K562 (cell line): ENCODE measurements at regions not wholly inside any gene's neighbourhood (a gene's known extent, or its start where the extent isn't known, plus 50 kb on each side); places are given as distances from the start of the nearest gene placed in this dataset.

Experiments
- ATF3 ChIP-seq, 2 experiments: fragments of 450-650 bp in 1 of 2; sonication (generic) in 1 of 2; formaldehyde crosslinking in 1 of 2; IDR thresholded peaks in 1 of 2; conservative IDR thresholded peaks in 1 of 2; 2 replicates each; pipeline versions ENCODE4 v1.6.1 to v1.8.1; 2016 to 2023; ENCODE audit warnings: mild to moderate bottlenecking in 2 of 2, moderate library complexity in 2 of 2, inconsistent platforms in 1 of 2, missing genetic modification reagents in 1 of 2
- BRD9 ChIP-seq: fragments of 450-650 bp; IDR thresholded peaks from 2 replicates; pipeline ENCODE4 v1.6.1; 2018; ENCODE audit warnings: low read depth; ENCODE audit not compliant: partially characterized antibody
- CBFA2T3 ChIP-seq: fragments of 450-650 bp; IDR thresholded peaks from 2 replicates; pipeline ENCODE4 v1.6.1; 2017
- CREB5 ChIP-seq: fragments of 250-450 bp; sonication (Bioruptor Pico); IDR thresholded peaks from 2 replicates; pipeline ENCODE4 v1.5.0; 2020; ENCODE audit warnings: mild to moderate bottlenecking
- ID3 ChIP-seq, 2 experiments: fragments of 250-450 bp in 1 of 2; fragments of 450-650 bp in 1 of 2; sonication (Bioruptor Pico) in 1 of 2; IDR thresholded peaks; 2 replicates each; pipeline versions ENCODE4 v1.6.1 to v1.8.0; 2016 to 2021; ENCODE audit warnings: mild to moderate bottlenecking in 2 of 2, moderate library complexity in 2 of 2, missing compliant biosample characterization in 1 of 2, missing genetic modification characterization in 1 of 2
- MYC ChIP-seq, 2 experiments: fragments of 250-450 bp in 1 of 2; sonication (Bioruptor Pico) in 1 of 2; IDR thresholded peaks; 2 replicates each; pipeline versions ENCODE4 v1.5.1 to v1.6.1; 2012 to 2021; ENCODE audit warnings: low read depth in 2 of 2, borderline replicate concordance in 1 of 2, improper control_type of control experiment in 1 of 2, low read length in 1 of 2, mild to moderate bottlenecking in 1 of 2, moderate library complexity in 1 of 2
- PBX2 ChIP-seq, 2 experiments: IDR thresholded peaks in 1 of 2; conservative IDR thresholded peaks in 1 of 2; 2 replicates each; pipeline ENCODE4 v1.6.1; 2016; ENCODE audit warnings: low read depth in 2 of 2, mild to moderate bottlenecking in 1 of 2, missing compliant biosample characterization in 1 of 2, missing genetic modification characterization in 1 of 2, moderate library complexity in 1 of 2
- PTRF ChIP-seq: fragments of 450-650 bp; IDR thresholded peaks from 2 replicates; pipeline ENCODE4 v1.6.1; 2016; ENCODE audit warnings: mild to moderate bottlenecking, missing genetic modification characterization, missing compliant biosample characterization
- TCFL5 ChIP-seq: fragments of 250-450 bp; sonication (Bioruptor Pico); conservative IDR thresholded peaks from 2 replicates; pipeline ENCODE4 v1.6.1; 2021; ENCODE audit warnings: mild to moderate bottlenecking, moderate library complexity, matching md5 sums
- ZNF140 ChIP-seq: fragments of 250-450 bp; sonication (Bioruptor Pico); IDR thresholded peaks from 2 replicates; pipeline ENCODE4 v1.8.0; 2021; ENCODE audit warnings: moderate library complexity, mild to moderate bottlenecking, inconsistent platforms
- TF ChIP-seq, protein P1 (sequence below): fragments of 450-650 bp; IDR thresholded peaks from 2 replicates; pipeline ENCODE4 v1.6.1; 2018; ENCODE audit not compliant: partially characterized antibody
- TF ChIP-seq, protein P2 (sequence below): sonication (generic); formaldehyde crosslinking; IDR thresholded peaks from 2 replicates; pipeline ENCODE4 v1.8.0; 2023; ENCODE audit warnings: mild to moderate bottlenecking, missing genetic modification reagents

- no peak for TF ChIP-seq CBFA2T3
- no peak for TF ChIP-seq BRD9
- TF ChIP-seq ID3 (CRISPR knock-in tag; IDR thresholded peaks at IDR 0.05), result no peak
- TF ChIP-seq ID3 (tag; IDR thresholded peaks at IDR 0.05), result no peak
- no peak for TF ChIP-seq TCFL5 (CRISPR knock-in tag)
- no peak for TF ChIP-seq CREB5
- TF ChIP-seq ATF3 (IDR thresholded peaks at IDR 0.05), result no peak
- TF ChIP-seq ATF3 (CRISPR knock-in tag; conservative IDR thresholded peaks at IDR 0.05), result no peak
- TF ChIP-seq MYC (IDR thresholded peaks at IDR 0.05; ENCODE audit: low read depth, low read length), result no peak
- TF ChIP-seq MYC (CRISPR knock-in tag; IDR thresholded peaks at IDR 0.05; ENCODE audit: borderline replicate concordance, low read depth), result no peak
- no peak for TF ChIP-seq ZNF140
- no peak for TF ChIP-seq PTRF (tag)
- TF ChIP-seq, protein P1, sequence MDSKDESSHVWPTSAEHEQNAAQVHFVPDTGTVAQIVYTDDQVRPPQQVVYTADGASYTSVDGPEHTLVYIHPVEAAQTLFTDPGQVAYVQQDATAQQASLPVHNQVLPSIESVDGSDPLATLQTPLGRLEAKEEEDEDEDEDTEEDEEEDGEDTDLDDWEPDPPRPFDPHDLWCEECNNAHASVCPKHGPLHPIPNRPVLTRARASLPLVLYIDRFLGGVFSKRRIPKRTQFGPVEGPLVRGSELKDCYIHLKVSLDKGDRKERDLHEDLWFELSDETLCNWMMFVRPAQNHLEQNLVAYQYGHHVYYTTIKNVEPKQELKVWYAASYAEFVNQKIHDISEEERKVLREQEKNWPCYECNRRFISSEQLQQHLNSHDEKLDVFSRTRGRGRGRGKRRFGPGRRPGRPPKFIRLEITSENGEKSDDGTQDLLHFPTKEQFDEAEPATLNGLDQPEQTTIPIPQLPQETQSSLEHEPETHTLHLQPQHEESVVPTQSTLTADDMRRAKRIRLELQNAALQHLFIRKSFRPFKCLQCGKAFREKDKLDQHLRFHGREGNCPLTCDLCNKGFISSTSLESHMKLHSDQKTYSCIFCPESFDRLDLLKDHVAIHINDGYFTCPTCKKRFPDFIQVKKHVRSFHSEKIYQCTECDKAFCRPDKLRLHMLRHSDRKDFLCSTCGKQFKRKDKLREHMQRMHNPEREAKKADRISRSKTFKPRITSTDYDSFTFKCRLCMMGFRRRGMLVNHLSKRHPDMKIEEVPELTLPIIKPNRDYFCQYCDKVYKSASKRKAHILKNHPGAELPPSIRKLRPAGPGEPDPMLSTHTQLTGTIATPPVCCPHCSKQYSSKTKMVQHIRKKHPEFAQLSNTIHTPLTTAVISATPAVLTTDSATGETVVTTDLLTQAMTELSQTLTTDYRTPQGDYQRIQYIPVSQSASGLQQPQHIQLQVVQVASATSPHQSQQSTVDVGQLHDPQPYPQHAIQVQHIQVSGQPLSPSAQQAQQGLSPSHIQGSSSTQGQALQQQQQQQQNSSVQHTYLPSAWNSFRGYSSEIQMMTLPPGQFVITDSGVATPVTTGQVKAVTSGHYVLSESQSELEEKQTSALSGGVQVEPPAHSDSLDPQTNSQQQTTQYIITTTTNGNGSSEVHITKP, result no peak
- no peak for TF ChIP-seq PBX2 (CRISPR knock-in tag; IDR thresholded peaks at IDR 0.05; ENCODE audit: low read depth)
- no peak for TF ChIP-seq PBX2 (tag; conservative IDR thresholded peaks at IDR 0.05; ENCODE audit: low read depth)
- TF ChIP-seq, protein P2, sequence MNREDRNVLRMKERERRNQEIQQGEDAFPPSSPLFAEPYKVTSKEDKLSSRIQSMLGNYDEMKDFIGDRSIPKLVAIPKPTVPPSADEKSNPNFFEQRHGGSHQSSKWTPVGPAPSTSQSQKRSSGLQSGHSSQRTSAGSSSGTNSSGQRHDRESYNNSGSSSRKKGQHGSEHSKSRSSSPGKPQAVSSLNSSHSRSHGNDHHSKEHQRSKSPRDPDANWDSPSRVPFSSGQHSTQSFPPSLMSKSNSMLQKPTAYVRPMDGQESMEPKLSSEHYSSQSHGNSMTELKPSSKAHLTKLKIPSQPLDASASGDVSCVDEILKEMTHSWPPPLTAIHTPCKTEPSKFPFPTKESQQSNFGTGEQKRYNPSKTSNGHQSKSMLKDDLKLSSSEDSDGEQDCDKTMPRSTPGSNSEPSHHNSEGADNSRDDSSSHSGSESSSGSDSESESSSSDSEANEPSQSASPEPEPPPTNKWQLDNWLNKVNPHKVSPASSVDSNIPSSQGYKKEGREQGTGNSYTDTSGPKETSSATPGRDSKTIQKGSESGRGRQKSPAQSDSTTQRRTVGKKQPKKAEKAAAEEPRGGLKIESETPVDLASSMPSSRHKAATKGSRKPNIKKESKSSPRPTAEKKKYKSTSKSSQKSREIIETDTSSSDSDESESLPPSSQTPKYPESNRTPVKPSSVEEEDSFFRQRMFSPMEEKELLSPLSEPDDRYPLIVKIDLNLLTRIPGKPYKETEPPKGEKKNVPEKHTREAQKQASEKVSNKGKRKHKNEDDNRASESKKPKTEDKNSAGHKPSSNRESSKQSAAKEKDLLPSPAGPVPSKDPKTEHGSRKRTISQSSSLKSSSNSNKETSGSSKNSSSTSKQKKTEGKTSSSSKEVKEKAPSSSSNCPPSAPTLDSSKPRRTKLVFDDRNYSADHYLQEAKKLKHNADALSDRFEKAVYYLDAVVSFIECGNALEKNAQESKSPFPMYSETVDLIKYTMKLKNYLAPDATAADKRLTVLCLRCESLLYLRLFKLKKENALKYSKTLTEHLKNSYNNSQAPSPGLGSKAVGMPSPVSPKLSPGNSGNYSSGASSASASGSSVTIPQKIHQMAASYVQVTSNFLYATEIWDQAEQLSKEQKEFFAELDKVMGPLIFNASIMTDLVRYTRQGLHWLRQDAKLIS (CRISPR knock-in tag), result no peak
Observed at GRCh38 chr16:86249631-86250030, 260.7 kb upstream of the FOXF1 start (continued).
